HL-60 (cell line): ENCODE measurements at regions not wholly inside any gene's neighbourhood (a gene's known extent, or its start where the extent isn't known, plus 50 kb on each side); places are given as distances from the start of the nearest gene placed in this dataset.

Experiments
- DNase-seq, 2 experiments: peaks; one replicate each; pipeline ENCODE4 v3.0.0-alpha.2; 2010 to 2020; ENCODE audit warnings: low read depth in 1 of 2, low spot score in 1 of 2
- H3K27ac ChIP-seq: fragments of 250-450 bp; sonication (Bioruptor Pico); replicated peaks from 2 replicates; pipeline ENCODE4 v1.5.1; 2020; ENCODE audit warnings: mild to moderate bottlenecking, moderate library complexity
- H3K27me3 ChIP-seq: fragments of 250-450 bp; sonication (Bioruptor Pico); 2 replicates; pipeline ENCODE4 v1.5.1; 2021; ENCODE audit warnings: mild to moderate bottlenecking, moderate library complexity; ENCODE audit not compliant: insufficient read depth, poor library complexity, severe bottlenecking
- H3K4me3 ChIP-seq: replicated peaks from 2 replicates; pipeline ENCODE4 v1.5.1; 2011; ENCODE audit warnings: mild to moderate bottlenecking, control low read depth, low read length; ENCODE audit not compliant: insufficient read depth
- CTCF ChIP-seq: IDR thresholded peaks from one replicate; pipeline ENCODE4 v1.5.1; 2011; ENCODE audit warnings: low read length, control low read depth, inconsistent platforms; ENCODE audit not compliant: insufficient read depth
- GABPA ChIP-seq: IDR thresholded peaks from 2 replicates; pipeline ENCODE4 v1.6.1; 2012; ENCODE audit warnings: low read depth
- POLR2AphosphoS5 ChIP-seq: IDR thresholded peaks from 2 replicates; pipeline ENCODE4 v1.6.1; 2012; ENCODE audit warnings: low read depth
- REST ChIP-seq: IDR thresholded peaks from 2 replicates; pipeline ENCODE4 v1.6.1; 2012; ENCODE audit warnings: low read depth; ENCODE audit not compliant: insufficient replicate concordance
- SPI1 ChIP-seq: IDR thresholded peaks from 2 replicates; pipeline ENCODE4 v1.6.1; 2012; ENCODE audit warnings: low read depth, mild to moderate bottlenecking, borderline replicate concordance

- Histone ChIP-seq H3K27me3 (no peaks in the 10 kb centered on the region), H3K4me3 (no peak overlapping the region), H3K27ac (no peak overlapping the region)
- TF ChIP-seq POLR2AphosphoS5 (no peak), GABPA (no peak), SPI1 (no peak), REST (no peak), CTCF (no peak)
- no peak for DNase-seq
These were observed 336.0 kb downstream of the ENC1 start for GRCh38 chr5:74304536-74304935.

GRCh38 chr5:74303578-74303977 is 336.9 kb downstream of the ENC1 start:
- no peaks in the 10 kb centered on the region for H3K27me3 ChIP-seq
- H3K27ac ChIP-seq, result no peak overlapping the region
- H3K4me3 ChIP-seq, result no peak overlapping the region
- no peak for DNase-seq
- TF ChIP-seq SPI1, result no peak
- no peak for TF ChIP-seq REST
- TF ChIP-seq CTCF, result no peak
- no peak for TF ChIP-seq GABPA
- TF ChIP-seq POLR2AphosphoS5, result no peak

GRCh38 chr5:74301576-74301975 is 339.0 kb downstream of the ENC1 start:
- no peak overlapping the region for H3K4me3 ChIP-seq
- no peak overlapping the region for H3K27ac ChIP-seq
- DNase-seq, result no peak
- no peaks in the 10 kb centered on the region for H3K27me3 ChIP-seq
- TF ChIP-seq GABPA (no peak), CTCF (no peak), REST (no peak), POLR2AphosphoS5 (no peak), SPI1 (no peak)
